GM11168 (cell line): ENCODE measurements at regions not wholly inside any gene's neighbourhood (a gene's known extent, or its start where the extent isn't known, plus 50 kb on each side); places are given as distances from the start of the nearest gene placed in this dataset.

ENCODE experiments used
- in situ Hi-C: fragments of 300-500 bp; cut with MboI; formaldehyde crosslinking; loops from one replicate; pipeline ENCODE4 v1.12.0; 2022; ENCODE audit warnings: low sequenced_read_pairs; ENCODE audit not compliant: unreplicated experiment

DNA sequence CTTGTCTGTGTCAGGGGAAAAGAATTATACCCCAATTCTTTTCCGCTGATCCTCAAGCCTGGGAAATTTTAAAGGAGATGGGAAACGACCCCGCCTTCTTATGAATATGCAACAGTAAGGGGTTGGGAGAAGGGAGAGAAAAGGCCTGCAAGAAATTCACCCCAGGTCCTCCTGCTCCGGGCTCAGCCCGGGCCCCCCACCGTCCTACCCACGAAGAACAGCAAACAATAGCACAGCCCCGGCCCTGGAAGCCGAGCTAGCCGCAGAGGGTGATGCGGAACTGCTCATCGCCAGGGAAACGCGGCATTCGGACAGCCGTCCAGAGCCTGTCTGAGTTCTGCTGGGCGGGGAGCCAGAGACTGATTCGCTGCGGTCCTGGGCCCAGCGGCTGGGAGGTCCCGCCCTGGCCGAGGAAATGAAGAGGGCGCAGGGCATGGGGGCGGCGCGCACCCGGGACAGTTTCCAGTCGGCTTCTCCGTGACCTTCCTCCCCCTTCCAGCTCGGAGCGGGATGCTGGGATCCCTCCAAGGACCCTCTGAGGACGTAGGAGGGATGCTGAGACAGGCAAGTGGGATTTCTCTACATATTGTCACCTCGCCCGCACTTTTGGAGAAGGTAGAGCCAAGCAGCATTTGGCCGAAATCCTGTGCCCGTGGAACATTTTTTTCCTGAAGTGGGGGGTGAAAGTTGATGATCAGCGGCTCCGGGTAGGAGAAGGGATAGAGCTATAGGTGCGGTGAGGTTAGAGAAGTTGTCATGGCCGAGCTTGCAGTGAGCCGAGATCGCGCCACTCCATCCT, 82.3 kb upstream of the C1QTNF9B start:
- in situ Hi-C loops, result no loop called here

DNA sequence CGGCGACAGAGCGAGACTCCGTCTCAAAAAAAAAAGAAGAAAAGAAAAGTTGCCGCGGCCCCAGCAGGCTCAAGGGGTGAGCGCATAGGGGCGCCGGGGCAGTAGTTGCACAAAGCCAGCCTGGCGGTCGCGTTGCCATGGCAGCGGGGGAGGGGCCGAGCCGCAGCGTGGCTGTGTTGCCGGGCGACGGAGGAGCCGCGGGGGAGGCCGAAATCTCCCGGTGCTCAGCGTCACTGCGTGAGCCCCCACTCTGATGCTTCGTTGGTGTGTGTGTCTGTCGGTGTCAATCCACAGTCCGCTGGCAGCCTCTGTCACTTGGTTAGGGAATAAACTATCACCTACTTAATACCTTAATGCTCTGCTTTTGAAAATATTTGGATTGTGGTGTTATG, 82.9 kb upstream of the C1QTNF9B start:
- in situ Hi-C loops, result no loop called here

DNA sequence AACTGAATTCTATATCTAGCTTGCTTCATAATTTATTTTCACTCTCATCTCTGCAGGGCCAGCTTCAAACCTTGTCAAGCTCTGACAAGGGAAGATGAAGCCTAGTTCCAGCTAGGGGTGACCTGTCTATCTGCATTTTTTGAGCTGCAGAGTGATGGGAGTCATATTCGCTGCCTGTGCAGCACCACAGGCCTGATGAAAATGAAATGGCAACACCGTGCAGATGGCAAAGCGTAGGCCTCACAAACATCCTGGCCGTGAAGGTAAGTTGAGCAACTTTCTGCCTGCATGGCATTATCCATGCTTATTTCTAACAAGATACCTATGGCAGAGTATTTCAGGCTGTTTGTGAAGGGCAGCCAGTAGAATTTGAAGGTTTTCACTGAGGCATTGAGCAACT, 86.4 kb upstream of the C1QTNF9B start:
- in situ Hi-C loops, result no loop called here

DNA sequence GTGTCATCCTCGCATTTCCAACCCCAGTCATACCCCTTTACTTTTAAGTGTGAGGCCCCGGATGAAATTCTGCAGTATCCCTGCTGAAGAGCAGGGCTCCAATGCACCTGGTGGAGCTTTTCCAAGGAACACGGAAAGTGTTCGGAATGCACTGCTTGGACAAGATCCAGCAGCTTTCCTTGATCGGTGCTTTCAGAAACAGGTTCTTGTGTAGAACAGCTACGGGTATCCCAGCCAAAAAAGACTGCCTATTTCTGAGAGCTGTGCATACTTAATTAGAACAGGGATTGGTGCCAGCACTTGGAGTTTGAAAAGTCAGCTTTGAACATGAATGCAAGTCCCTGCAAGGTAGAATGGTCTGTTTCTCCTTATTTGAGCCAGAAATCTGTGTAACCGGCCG, 87.2 kb upstream of the C1QTNF9B start:
- in situ Hi-C loops, result no loop called here

DNA sequence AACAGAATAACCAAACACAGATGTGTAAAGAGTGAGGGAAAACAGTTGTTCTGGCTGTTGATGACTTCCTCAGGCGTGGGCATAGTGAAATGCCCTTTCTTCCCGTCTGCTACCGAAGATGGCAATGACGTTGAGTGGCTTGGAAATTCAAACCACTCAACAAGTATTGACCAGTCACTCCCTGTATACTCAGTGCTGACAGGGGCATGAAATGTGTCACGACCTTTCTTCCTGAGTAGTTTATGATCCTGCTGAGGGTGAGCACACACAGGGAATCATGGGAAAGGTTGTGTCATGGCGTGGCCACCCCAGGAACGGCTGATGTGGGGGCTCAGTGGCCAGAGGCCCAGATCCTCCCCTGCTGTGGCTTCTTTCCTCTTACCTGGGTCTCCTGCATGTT, 87.8 kb upstream of the C1QTNF9B start:
- in situ Hi-C loops, result no loop called here

DNA sequence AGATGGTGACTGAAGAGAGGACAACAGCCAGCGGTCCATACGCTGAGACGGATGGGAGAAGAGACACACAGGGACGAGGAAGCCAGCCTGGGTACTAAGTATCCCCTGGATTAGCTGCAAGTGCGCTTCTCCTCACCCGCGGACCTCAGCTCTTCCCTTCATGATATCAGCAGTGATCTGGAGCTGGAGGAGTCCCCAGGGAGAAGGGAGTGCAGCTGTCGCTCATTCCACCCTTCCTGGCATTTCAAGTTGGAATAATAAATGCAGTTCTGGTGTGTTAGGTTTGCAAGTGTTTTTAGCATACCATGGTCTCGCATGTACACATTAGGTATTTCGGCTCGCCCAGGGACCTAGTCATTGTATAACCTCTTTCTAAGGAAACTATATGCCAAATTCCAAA, 88.5 kb upstream of the C1QTNF9B start:
- in situ Hi-C loops, result no loop called here

DNA sequence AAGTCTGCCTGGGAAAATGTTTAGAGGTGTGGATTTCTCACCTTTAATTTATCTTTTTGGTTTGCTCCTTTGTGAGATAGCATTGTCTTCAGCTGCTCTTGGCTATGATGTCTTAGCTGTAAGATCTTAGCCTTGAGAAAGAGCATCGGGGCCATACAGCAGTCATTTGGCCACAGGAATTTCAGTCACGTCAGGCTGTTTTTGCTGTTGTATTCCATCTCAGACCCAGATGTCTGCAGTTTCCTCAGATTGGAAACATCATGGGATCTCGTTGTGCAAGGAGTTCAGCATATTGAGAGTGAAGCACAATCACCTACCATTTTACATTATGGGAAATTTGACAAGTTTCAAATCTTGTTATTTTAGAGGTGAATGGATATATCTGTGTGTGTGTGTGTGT, 89.3 kb upstream of the C1QTNF9B start:
- in situ Hi-C loops, result no loop called here

DNA sequence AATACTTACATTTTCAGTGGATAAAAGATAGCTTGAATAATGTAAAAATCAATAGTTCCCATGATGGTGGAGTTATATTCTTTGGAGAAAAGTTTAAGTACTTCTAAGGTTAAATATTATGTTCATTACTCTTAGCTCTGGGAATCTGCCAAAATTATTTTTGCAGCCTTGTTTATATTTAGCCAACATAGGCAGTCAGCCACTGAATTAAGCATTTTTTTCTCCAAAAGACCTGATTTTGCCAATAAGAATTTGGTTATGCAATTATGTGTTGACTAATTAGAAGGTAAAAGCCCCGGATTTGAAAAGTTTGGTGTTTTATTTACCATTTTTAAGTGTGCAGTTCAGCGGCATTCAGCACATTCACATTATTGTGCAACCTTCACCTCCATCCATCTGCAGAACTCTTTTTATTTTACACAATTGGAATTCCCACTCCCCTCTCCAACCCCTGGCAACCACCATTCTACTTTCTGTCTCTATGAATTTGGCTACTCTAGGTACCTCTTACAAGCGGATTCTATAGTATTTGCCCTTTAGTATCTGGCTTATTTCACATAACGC, 90.1 kb upstream of the C1QTNF9B start:
- in situ Hi-C loops, result no loop called here

DNA sequence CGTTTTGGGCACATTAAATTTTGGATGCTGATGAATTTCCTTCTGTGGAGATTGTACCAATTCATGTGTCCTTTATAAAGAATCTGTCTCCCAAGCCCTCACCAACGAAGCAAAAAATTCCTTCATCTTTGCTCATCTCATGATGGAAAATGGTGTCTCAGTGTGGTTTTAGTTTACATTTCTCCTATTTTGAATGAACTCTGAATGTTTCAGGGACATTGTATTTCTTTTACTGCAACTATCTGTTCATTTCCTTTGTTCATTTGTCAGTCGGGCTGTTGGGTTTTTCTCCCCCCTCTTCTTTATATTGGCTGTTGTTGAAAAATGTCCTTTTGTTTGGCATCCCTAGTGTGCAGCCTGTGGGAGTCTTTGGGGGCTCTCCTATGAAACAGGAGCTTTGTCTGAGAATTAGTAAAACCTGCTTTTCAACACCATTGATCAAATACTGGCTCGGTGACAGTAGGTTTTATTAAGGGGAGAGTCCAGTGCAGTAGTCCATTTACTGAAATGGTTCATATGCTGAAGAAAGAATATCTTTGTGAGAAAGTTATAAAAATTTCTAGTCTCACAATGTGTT, 91.3 kb upstream of the C1QTNF9B start:
- in situ Hi-C loops, result no loop called here

DNA sequence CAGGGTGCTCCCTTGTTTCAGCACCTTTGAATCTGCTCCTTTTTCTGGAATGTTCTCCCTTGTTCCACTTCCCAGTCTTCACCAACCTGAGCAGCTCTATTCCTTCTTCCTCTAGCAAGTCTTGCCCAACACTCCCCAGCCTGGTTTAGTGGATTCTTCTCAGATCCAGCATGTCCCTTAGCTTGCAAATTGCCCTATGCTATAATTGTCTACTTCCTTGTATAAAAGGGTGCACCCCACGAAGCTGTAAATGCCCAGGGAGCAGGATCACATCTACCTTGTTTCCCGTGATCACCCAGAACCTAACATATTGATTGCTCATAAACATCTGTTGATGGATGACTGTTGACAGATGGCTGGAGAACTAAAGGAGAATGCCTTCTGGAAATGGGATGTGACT, 93.2 kb upstream of the C1QTNF9B start:
- in situ Hi-C loops, result no loop called here

DNA sequence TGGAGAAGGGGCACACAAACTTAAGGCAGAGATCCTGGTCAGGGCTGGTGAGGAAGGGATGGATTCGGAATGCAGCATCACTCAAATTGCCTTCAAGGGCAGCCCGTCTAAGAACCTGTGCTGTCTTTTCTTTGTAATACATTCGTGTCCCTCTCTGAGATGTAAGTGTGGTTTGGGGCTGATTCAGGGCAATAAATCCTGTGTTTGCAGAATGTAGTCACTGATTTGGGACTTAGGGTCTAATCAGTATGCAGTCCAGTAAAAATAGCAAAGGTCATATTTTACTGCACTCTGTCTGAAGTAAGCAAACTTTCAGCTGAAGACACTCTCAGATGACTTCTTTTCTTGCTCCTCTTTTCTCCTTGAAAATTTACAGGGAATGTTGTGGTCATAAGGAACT, 93.8 kb upstream of the C1QTNF9B start:
- in situ Hi-C loops, result no loop called here

DNA sequence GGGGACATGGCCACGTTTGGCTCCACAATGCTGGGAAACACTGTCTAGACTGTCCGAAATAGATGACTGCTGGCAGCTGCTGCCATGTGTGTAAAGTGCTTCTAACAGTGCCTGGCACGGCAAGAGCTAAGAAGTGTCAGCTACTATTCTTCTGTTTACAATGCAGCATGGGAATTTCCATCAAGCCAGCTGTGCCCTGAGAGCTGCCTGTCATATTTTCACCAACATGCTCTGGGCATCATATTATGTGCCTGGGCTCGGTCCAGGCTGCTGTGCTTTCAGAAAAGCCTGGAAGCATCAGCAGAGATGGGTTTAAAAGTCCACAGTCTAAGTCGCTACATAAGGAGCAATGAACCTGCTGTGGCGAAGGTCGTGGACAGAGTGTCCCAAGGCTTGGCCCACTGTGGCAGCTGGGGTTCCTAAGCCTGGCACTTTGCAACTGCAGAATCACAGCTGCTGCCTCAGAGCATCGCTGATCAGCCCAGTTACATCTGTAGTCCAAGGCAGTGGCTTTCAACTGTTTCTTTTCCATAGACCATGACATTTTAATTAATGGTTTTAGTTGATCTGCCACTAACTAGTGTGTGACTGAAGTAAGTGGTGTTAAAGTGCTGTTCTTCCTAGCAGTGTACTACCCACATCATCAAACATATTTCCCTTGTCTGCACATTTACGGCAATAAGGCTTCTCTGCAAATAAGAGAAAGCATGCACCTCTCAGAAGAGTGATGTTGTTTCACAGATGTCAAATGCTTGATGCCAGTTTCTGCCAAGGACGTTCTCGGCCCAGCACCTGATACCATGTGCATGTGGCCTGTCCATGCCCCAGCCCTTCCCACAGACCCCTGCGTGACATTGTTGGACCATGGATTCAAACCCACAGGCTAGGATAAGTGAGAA, 95.7 kb upstream of the C1QTNF9B start:
- in situ Hi-C loops, result no loop called here

DNA sequence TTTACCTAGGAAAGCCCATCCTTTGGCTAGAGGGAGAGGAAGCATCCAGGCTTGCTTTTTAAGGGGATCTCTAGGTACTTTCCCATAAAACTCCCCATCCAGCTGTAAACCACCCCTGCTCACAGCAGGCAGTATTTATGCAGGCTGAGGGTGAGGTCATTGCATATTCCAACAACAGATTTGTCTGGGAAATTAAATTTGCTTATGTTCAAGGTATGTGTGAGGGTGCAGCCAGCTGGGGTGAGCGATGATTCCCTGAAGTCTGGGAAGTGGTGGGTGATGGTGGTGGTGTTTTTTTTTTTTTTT, 96.3 kb upstream of the C1QTNF9B start:
- in situ Hi-C loops, result no loop called here

DNA sequence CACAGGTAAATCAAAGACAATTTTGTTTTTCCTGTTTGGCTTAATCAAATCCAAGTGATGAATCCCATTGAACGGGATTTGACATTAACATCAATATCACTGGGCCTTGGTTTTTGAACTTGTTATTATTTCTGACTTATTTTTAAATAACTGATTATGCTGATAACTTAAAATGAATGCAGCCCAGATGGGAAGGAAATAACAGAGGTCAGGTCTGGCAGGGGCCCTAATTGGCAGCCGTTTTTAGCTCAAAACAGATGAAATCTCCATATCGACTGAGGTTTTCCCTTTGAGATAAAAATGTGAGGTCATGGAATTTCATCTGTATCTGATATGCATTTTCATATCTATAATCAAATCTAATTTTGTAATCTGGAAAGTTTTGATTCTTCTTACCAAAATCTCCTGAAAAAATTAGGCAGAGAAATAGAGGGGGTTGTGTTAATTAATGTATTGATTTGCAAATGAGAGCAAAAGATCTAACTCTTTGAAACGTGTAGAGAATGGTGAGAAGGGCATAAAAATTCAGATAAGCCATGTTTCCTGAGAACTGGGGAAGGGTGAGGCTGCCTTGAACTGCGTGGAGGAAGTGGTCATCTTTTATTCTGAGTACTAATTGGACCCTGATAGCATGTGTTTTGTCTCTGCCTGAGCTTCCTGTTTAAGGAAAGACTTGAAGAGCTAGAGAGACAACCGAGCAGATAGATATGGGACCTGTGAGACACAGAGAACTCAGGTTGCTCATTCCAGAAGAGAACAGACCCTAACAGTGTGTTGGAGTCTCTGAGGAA, 98.2 kb upstream of the C1QTNF9B start:
- in situ Hi-C loops, result no loop called here

DNA sequence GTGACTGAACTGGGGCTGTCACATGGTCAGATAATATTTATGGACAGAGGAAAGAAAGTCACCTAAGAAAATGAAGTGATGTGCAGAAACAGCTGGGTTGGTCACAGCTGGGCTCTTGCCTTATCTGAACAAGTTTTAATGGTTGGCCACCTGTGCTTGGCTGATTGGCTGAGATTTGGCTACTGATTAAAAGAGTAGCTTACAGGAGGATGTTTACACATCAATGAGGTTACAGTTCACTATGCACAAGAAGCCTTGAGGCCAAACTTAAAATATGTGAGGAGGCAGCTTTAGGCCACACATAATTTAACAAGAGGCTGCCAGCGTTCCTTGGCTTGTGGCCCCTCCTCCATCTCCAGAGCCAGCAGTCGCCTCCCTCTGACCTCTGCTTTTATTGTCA, 99.2 kb upstream of the C1QTNF9B start:
- in situ Hi-C loops, result no loop called here

DNA sequence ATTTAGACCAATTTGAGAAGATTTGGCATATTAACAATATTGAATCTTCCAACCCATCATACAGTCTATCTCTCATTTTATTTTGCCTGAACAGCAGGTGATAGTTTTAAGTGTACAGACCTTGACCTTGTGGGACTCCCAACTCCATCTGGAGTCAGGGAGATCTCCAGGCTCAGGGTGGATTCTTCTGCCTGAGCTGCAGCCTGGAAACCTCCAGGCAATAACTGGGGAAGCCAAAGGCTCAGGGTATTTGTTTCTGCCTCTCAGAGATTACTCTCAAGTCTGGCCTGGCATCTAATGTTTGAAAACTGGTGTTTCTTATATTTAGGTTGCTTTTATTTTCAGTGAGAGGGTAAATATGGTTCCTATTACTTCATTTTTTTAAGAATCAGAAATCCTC, 102.1 kb upstream of the C1QTNF9B start:
- in situ Hi-C loops, result no loop called here

DNA sequence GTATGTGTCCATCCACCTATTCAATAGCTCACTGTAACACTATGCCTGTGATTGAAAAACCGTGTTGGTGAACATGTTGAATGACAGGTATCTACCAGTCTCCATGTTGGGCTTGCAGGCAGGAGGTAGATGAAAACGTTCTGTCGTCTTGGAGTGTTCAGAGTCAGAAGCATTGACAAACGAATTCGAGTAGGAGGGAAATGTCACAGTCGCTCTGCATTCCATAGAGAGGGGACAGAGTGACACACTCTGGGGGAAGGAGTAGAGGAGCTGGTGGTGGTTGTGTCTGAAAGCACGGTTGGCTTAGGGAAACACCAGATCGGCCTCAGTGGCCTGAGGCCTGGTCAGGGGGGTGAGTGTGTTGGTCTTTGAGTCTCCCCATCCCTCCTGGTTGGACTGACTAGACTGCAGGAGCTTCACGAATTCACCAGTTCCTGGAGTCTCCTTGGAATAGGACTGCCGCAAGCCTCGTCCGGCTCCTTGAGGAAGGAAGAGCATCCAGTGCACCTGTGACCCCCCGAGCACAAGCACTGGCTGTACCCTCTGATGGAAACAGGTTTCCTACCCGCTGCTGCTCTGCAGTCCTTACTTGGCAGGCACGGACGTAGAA, 105.0 kb upstream of the C1QTNF9B start:
- in situ Hi-C loops, result no loop called here

DNA sequence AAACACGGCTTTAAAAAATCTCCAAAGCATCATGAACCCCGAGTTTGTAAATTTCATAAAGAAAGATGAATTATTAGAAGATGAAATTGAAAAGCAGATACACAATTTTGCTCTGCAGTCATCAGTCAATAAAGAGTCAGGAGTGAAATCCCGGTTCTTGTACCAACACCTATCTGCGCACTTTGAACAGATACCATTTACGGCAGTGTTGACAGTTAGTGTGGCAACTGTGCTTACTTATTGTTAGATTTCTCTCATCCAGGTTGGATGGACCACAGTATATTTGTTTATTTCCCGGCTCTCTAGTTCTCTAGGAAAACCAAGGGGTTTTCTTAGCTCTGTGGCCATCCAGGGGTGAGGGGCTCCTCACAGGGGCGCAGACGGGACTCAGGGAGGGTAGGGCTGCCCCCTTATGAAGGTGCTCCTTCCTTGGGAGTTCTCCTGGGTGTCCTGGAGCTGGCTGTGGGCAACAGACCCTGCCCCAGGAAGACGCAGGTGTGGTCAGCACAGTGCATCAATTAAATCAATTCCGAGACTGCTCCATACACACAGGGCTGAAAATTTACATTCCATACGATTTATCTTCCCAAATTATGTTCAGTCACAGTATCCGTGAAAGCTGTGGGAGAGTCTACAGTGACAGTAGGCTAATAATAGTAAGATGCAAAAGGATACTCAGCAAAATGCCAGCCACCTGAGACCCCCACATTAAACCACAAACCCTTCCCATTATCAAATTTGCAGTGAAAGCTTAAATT, 107.0 kb upstream of the C1QTNF9B start:
- in situ Hi-C loops, result no loop called here

DNA sequence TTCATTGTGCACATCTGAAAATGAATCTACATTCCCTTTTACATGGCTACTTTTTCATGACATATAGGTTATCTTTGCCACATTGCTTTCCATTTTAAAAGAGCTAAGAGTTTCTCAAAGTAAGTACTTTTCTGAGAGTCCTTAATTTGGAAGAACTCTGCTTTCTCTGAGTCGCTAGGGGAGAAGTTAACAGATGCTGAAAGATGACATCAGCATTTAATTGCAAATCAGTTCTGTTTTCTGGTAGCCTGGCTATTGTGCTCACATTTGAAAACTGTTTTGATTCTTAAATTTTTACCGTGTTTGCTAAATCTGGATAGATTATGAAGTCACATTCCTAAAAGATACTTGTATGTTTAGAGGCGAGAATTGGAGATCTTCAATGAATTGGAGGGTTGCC, 107.7 kb upstream of the C1QTNF9B start:
- in situ Hi-C loops, result no loop called here
